Thymus (tissue), 11 donors: ENCODE measurements at regions not wholly inside any gene's neighbourhood (a gene's known extent, or its start where the extent isn't known, plus 50 kb on each side); places are given as distances from the start of the nearest gene placed in this dataset.

Experiments
- DNase-seq, 9 donors: peaks; one replicate each; pipeline ENCODE4 v3.0.0-alpha.2; 2013; ENCODE audit warnings: low spot score in 9 of 9, low read depth in 6 of 9, missing footprints in 1 of 9
- H3K27ac ChIP-seq, 2 donors: one replicate each; pipeline ENCODE4 v1.5.1; 2013; ENCODE audit warnings: control low read depth in 1 of 2, low read depth in 1 of 2, low read length in 1 of 2, mild to moderate bottlenecking in 1 of 2, moderate library complexity in 1 of 2
- H3K27me3 ChIP-seq, 2 donors: one replicate each; pipeline ENCODE4 v1.5.1; 2013; ENCODE audit warnings: low read length in 1 of 2; ENCODE audit not compliant: control insufficient read depth in 2 of 2, insufficient read depth in 1 of 2
- H3K36me3 ChIP-seq, 2 donors: one replicate each; pipeline ENCODE4 v1.5.1; 2013; ENCODE audit warnings: low read length in 1 of 2, mild to moderate bottlenecking in 1 of 2, moderate library complexity in 1 of 2; ENCODE audit not compliant: control insufficient read depth in 2 of 2, insufficient read depth in 2 of 2
- H3K4me1 ChIP-seq, 2 donors: one replicate each; pipeline ENCODE4 v1.5.1; 2013; ENCODE audit warnings: low read length in 2 of 2; ENCODE audit not compliant: control insufficient read depth in 2 of 2, insufficient read depth in 2 of 2
- H3K4me3 ChIP-seq, 2 donors: one replicate each; pipeline ENCODE4 v1.5.1; 2013; ENCODE audit warnings: low read length in 2 of 2, control low read depth in 1 of 2, mild to moderate bottlenecking in 1 of 2
- H3K9me3 ChIP-seq, 2 donors: one replicate each; pipeline ENCODE4 v1.5.1; 2013; ENCODE audit warnings: low read length in 1 of 2, mild to moderate bottlenecking in 1 of 2; ENCODE audit not compliant: control insufficient read depth in 2 of 2, insufficient read depth in 1 of 2
- WGBS: extraction: QIAGEN DNeasy Blood & Tissue Kit; methylation state at CpG from one replicate; pipeline ENCODE4 v1.1.7; 2013; 5-methylcytosine and 5-hydroxymethylcytosine counted together
- donor health status: healthy.

DNA sequence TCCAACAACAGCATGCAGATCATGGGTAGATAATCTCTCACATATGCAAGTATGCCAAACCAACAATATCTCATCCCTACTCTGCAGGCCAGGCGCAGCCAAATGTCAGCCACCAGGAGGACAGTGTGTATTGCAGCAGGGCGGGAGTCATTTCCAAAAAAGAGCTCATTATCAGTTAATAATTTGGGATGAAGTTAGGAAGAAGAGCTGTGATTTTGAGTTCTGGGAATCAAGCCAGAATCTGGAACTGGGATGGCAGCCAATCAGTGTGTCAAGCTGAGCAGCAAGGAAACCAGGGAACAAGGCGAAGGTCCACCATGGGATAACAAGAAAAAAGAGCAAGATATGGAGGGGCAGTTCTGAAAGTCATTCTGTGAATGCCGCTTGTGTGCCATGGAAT, 88.2 kb upstream of the CAMK2D start:
- Histone ChIP-seq H3K36me3 (no peaks in the 10 kb centered on the region), H3K4me1 (no peaks in the 10 kb centered on the region), H3K27me3 (no peaks in the 10 kb centered on the region), H3K4me3 (no peak overlapping the region), H3K9me3 (peaks cover 0 to 5% of the 10 kb centered on the region in 2 donors), H3K27ac (no peak overlapping the region)
- 72% methylated on average over 4 of the region's 4 CpGs for WGBS
- no peak for DNase-seq

DNA sequence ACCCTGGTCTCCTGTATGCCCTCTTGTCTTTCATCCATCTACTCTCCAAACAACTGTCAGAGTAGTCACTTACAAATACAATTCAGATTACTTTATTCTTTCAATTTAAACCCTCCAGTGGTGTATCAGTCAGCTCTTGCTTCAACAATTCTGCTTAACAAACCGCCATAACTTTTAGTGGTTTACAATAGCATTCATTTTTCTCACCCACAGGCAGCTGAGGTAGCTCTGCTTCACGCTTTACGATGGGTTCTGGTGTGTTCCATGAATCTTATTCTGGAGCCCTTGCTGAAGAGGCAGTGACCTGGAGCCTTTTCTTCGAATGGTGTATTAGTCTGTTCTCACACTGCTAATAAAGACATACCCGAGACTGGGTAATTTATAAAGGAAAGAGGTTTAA, 86.2 kb upstream of the CAMK2D start:
- Histone ChIP-seq H3K9me3 (peaks cover 0 to 5% of the 10 kb centered on the region in 2 donors), H3K27me3 (no peaks in the 10 kb centered on the region), H3K4me3 (no peak overlapping the region), H3K4me1 (no peaks in the 10 kb centered on the region), H3K36me3 (no peaks in the 10 kb centered on the region), H3K27ac (no peak overlapping the region)
- WGBS, result 76% methylated on average over 5 of the region's 5 CpGs
- DNase-seq, result no peak

DNA sequence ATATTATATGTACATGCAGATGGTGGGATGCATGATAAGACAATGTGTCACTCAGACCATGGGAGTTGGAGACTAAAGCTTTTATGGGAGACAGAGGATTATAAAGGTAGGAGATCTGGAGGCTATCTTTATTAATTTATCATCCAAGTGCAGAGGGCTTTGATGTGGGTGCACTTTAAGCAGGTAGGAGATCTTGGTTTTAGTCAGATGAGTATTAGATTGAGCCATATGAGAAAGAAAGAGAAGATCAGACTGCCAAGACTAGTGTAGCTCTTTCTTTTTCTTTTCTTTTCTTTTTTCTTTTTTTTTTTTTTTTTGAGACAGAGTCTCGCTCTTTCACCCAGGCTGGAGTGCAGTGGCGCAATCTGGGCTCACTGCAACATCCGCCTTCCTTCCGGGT, 84.9 kb upstream of the CAMK2D start:
- 96% methylated on average over 4 of the region's 4 CpGs for WGBS
- no peaks in the 10 kb centered on the region for H3K9me3 ChIP-seq
- no peaks in the 10 kb centered on the region for H3K4me1 ChIP-seq
- no peak overlapping the region for H3K27ac ChIP-seq
- H3K27me3 ChIP-seq, result no peaks in the 10 kb centered on the region
- DNase-seq, result no peak
- no peak overlapping the region for H3K4me3 ChIP-seq
- H3K36me3 ChIP-seq, result no peaks in the 10 kb centered on the region

DNA sequence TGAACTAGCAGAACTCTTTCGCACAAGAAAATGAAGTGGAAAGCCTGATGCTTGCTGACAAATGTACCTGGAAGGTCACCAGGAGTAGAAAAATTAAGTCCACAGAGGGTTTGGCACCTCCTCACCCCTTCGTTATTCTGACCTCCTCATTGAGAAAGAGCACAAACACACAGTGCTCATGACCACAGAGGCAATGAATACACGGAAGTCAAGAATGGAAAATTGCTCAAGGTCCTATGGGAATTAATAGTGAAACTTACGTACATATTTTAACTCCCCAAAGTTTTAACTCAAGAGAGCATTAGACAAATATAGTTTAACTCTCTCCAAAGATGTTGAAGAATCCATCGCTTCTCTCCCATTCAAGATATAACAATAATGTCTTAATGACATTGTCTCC, 83.6 kb upstream of the CAMK2D start:
- H3K9me3 ChIP-seq, result no peaks in the 10 kb centered on the region
- no peaks in the 10 kb centered on the region for H3K36me3 ChIP-seq
- no peak overlapping the region for H3K27ac ChIP-seq
- H3K4me3 ChIP-seq, result no peak overlapping the region
- no peaks in the 10 kb centered on the region for H3K27me3 ChIP-seq
- no peak for DNase-seq
- no peaks in the 10 kb centered on the region for H3K4me1 ChIP-seq
- WGBS, result 97% methylated on average over 5 of the region's 5 CpGs

DNA sequence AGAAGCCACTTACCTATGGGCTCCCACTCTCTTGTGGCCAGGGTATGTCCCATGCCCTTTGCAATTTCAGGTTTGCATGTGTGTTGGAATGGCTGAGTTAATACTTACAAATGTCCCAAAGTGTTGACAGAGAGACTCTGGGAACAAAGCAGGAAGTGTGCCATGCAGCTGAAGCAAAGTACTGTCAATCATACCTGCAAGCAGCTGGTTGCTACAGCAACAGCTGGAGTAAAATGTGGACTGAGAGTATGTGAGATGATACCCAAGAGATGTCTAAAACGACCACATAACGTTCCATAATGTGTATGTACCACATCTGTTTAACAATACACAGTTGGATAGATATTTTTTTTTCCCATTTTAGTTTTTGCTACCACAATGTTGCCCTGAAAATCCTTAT, 82.8 kb upstream of the CAMK2D start:
- no peaks in the 10 kb centered on the region for H3K27me3 ChIP-seq
- DNase-seq, result no peak
- WGBS, result 90% methylated on average over 2 of the region's 2 CpGs
- H3K9me3 ChIP-seq, result no peaks in the 10 kb centered on the region
- H3K36me3 ChIP-seq, result no peaks in the 10 kb centered on the region
- no peaks in the 10 kb centered on the region for H3K4me1 ChIP-seq
- no peak overlapping the region for H3K27ac ChIP-seq
- H3K4me3 ChIP-seq, result no peak overlapping the region

DNA sequence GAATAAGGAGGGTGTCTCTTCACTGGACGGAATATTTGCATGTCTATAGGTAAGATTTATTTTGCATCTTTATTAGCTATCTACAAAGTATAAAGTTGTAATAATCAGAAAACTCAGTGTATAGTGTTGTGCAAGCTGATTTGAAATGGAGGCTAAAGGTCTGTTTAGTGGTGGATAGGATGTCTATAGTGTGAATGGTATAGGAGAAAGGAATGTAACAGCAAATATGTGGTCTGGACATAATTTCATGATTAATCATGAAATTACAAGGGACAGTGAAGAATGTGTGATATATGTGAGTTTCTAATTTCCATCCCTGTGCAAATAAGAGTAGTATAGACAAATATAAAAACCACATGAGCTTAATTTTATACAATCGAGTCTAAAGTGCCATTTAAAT, 79.3 kb upstream of the CAMK2D start:
- H3K27ac ChIP-seq, result no peak overlapping the region
- H3K36me3 ChIP-seq, result no peaks in the 10 kb centered on the region
- over 99% methylated on average over 2 of the region's 2 CpGs for WGBS
- no peaks in the 10 kb centered on the region for H3K27me3 ChIP-seq
- no peak for DNase-seq
- H3K4me3 ChIP-seq, result no peak overlapping the region
- no peaks in the 10 kb centered on the region for H3K9me3 ChIP-seq
- no peaks in the 10 kb centered on the region for H3K4me1 ChIP-seq

DNA sequence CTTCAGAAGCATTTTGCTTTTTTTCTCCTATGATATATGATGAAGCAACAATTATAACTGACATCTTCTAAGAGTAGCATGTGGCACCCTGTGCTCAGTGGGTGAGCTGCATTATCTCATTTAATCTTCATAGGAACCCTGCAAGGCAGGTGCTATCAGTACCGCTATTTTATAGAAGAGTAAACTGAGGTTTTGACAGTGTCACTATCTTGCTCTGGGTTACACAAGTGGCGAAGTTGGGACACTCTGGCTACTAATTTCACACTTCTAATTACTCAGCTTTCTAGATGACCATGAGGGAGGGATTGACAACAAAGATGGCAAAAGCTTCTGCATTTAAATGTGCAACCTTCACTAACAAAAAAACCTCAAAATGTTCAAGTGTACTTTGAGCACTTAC, 76.9 kb upstream of the CAMK2D start:
- Histone ChIP-seq H3K4me1 (no peaks in the 10 kb centered on the region), H3K27ac (no peak overlapping the region), H3K9me3 (no peaks in the 10 kb centered on the region), H3K27me3 (no peaks in the 10 kb centered on the region), H3K36me3 (no peaks in the 10 kb centered on the region), H3K4me3 (no peak overlapping the region)
- 97% methylated on average over 2 of the region's 2 CpGs for WGBS
- no peak for DNase-seq

DNA sequence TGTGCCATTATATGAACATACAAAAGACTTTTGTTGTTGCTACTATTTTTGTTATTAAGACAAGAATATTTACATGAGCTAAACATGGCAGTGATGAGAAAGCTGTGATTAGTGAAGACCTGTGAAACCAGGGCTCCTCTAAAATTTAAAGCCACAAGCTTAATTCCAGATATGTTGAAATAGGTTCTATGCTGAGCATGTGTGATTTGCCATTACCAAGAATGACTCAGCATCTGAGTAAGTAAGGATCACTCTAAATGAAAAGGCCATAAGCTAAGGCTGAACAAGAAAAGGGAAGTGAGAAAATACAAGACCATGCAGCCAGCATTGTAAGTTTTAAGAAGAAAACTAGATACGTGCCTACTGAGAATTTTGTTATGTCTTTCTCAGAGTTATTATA, 75.9 kb upstream of the CAMK2D start:
- 27% methylated on average over 1 of the region's 1 CpG for WGBS
- Histone ChIP-seq H3K4me1 (no peaks in the 10 kb centered on the region), H3K27ac (no peak overlapping the region), H3K36me3 (no peaks in the 10 kb centered on the region), H3K4me3 (no peak overlapping the region), H3K9me3 (no peaks in the 10 kb centered on the region), H3K27me3 (no peaks in the 10 kb centered on the region)
- DNase-seq, result no peak

DNA sequence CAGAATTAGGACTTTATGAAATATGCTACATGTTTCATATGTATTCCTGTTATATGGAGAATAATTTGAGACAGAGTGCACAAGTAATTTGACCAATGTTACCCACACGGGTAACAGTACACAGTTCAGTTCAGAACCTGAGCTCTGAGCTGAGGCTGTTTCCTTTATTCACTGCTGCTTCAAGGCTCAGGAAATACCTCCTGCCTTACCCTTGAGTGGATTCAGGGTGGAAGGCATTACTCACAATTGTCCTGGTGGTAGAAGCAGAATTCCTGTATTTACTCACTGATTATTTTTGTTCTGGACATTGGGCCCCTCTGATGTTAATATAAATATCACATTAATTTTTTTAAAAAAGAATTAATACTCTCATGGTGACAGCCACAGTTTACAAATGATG, 73.5 kb upstream of the CAMK2D start:
- Histone ChIP-seq H3K4me1 (no peaks in the 10 kb centered on the region), H3K27ac (no peak overlapping the region), H3K9me3 (no peaks in the 10 kb centered on the region), H3K27me3 (no peaks in the 10 kb centered on the region), H3K4me3 (no peak overlapping the region), H3K36me3 (no peaks in the 10 kb centered on the region)
- DNase-seq, result no peak
- WGBS, result 89% methylated on average over 1 of the region's 1 CpG

DNA sequence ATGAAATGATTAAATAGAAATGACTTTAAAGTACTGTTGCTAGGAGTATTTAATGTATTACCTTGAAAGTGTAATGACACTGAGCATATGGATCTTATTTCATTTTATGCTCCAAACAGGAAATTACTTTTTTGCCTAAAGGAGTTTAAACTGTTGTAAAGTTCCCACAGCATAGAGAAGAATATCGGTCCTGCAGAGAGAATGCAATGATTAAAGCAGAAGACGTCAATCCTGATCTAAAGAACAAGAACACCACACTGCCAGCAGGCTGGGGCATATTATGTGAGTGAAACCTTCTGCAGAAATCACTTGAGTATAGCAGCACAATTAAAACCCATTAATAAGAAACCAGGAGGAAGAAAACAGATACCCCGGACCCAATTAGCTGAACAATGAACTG, 72.8 kb upstream of the CAMK2D start:
- 96% methylated on average over 3 of the region's 3 CpGs for WGBS
- Histone ChIP-seq H3K9me3 (no peaks in the 10 kb centered on the region), H3K4me1 (no peaks in the 10 kb centered on the region), H3K36me3 (no peaks in the 10 kb centered on the region), H3K27me3 (no peaks in the 10 kb centered on the region), H3K4me3 (no peak overlapping the region), H3K27ac (no peak overlapping the region)
- no peak for DNase-seq
